Testis (tissue), 2 donors: ENCODE measurements at regions not wholly inside any gene's neighbourhood (a gene's known extent, or its start where the extent isn't known, plus 50 kb on each side); places are given as distances from the start of the nearest gene placed in this dataset.

Experiments
- CTCF ChIP-seq, 3 experiments: fragments of 450-650 bp in 2 of 3; fragments of 200-600 bp in 1 of 3; sonication (generic) in 1 of 3; IDR thresholded peaks; one replicate each; pipeline ENCODE4 v1.5.1; 2016 to 2019; ENCODE audit warnings: antibody characterized with exemption in 3 of 3, mild to moderate bottlenecking in 2 of 3, moderate library complexity in 1 of 3
- POLR2A ChIP-seq: fragments of 450-650 bp; IDR thresholded peaks from one replicate; pipeline ENCODE4 v1.6.1; 2017; ENCODE audit warnings: antibody characterized with exemption, mild to moderate bottlenecking, moderate library complexity

DNA sequence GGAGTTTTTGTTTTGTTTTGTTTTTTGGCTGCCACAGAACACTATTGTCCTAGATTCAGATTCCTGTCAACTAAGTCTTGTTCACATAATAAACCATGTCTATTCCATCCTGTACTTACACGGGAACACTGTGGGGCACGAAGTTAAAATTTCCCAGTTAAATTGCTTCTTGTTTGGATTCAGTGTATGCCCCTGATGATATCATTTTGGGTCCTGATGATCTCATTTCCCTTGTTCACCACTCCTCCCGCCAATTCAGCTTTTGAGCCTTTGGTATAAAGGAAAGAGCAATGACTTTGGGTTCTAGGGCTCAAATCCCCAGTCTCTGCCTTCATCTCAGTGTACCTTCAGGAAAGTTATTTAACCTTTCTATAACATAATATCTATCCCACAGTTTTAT lies 333.5 kb downstream of the FBXW7 start:
- no peak for TF ChIP-seq CTCF (IDR thresholded peaks at IDR 0.05)
- TF ChIP-seq POLR2A, result no peak
